SJCRH30 (cell line): ENCODE measurements at regions not wholly inside any gene's neighbourhood (a gene's known extent, or its start where the extent isn't known, plus 50 kb on each side); places are given as distances from the start of the nearest gene placed in this dataset.
A peak's percentile ranks its signal among the peaks of the same experiment; 100 is the strongest.
"Not testable (repeated sequence)": the region's sequence is repeated elsewhere in the genome, so short reads cannot be mapped to it uniquely, and the experiment has no call there.

Experiments used
- DNase-seq, 2 experiments: peaks; one replicate each; pipeline ENCODE4 v3.0.0-alpha.2; 2015 to 2020
- H3K27ac ChIP-seq: fragments of 250-450 bp; sonication (Bioruptor Pico); 2 replicates; pipeline ENCODE4 v1.5.1; 2020; ENCODE audit warnings: mild to moderate bottlenecking, moderate library complexity
- H3K27me3 ChIP-seq: fragments of 250-450 bp; sonication (Bioruptor Pico); 2 replicates; pipeline ENCODE4 v1.5.1; 2020; ENCODE audit warnings: mild to moderate bottlenecking, moderate library complexity
- H3K36me3 ChIP-seq: fragments of 250-450 bp; sonication (Bioruptor Pico); 2 replicates; pipeline ENCODE4 v1.5.1; 2020; ENCODE audit warnings: mild to moderate bottlenecking, moderate library complexity
- H3K4me1 ChIP-seq: fragments of 250-450 bp; sonication (Bioruptor Pico); 2 replicates; pipeline ENCODE4 v1.5.1; 2020; ENCODE audit warnings: mild to moderate bottlenecking, moderate library complexity
- H3K4me3 ChIP-seq: fragments of 250-450 bp; sonication (Bioruptor Pico); 2 replicates; pipeline ENCODE4 v1.5.1; 2020; ENCODE audit warnings: mild to moderate bottlenecking, moderate library complexity
- H3K9me3 ChIP-seq: fragments of 250-450 bp; sonication (Bioruptor Pico); replicated peaks from 2 replicates; pipeline ENCODE4 v1.5.1; 2020; ENCODE audit warnings: mild to moderate bottlenecking, moderate library complexity

DNA sequence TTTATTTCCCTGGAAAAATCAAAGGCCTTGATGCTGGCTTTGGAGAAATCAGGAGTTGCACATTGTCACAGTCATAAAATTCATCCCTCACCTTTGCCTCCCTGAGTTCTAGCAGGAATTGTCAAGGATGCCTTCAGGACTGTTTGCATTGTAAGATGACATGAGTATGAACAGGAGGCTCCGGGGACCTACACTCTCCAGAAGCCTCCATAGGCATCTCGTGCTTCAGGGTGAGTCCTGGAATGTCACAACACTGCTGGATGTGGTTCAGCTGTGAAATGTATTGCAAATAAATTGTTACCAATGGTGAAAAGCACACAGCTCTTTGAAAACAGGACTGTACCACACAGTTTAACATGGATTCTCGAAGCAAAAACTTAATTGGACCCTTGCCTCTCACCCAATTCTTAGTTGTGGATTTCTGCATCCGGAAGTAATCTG, 535.4 kb upstream of the C16orf82 start:
- H3K36me3 ChIP-seq, result no peaks in the 10 kb centered on the region
- H3K27me3 ChIP-seq, result no peaks in the 10 kb centered on the region
- H3K4me3 ChIP-seq, result no peak overlapping the region
- no peak overlapping the region for H3K27ac ChIP-seq
- no peak for DNase-seq
- no peaks in the 10 kb centered on the region for H3K4me1 ChIP-seq
- H3K9me3 ChIP-seq, result no peaks in the 10 kb centered on the region

DNA sequence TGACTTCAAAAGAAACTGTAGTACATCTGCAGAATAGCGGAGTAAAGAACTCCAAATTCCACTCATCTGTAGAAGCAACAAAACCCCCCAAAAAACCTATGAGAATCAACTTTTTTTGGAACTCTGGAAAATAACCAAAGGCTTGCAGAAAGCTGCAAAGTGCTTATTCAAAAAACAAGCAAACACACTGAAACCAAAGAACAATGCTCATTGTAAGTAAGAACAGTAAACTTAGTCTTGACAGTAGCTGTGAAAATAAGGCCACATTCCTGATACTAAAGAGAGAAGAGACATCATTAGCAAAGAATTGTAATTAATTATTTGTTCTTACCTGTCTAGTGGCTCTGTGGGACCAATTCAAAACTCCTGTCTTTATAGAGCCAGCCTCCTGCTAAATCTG, 534.3 kb upstream of the C16orf82 start:
- Histone ChIP-seq H3K4me3 (no peak overlapping the region), H3K36me3 (no peaks in the 10 kb centered on the region), H3K27ac (no peak overlapping the region), H3K4me1 (no peaks in the 10 kb centered on the region), H3K9me3 (no peaks in the 10 kb centered on the region), H3K27me3 (no peaks in the 10 kb centered on the region)
- DNase-seq, result no peak

DNA sequence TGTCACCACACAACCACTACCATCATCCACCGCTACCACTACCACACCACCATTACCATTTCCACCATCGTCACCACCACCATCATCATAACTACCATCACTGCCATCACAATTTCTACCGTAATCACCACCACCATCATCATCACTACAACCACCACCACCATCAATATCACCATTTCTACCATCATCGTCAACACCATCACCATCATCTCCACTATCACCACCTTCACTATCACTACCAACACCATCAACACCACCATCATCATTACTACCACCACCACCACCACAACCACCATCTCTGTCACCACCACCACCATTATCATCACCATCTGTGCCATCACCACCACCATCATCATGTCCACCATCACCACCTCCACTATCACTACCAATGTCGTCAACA, 524.5 kb upstream of the C16orf82 start:
- no peaks in the 10 kb centered on the region for H3K4me1 ChIP-seq
- H3K9me3 ChIP-seq, result no peaks in the 10 kb centered on the region
- no peaks in the 10 kb centered on the region for H3K27me3 ChIP-seq
- no peak for DNase-seq
- no peaks in the 10 kb centered on the region for H3K36me3 ChIP-seq
- H3K4me3 ChIP-seq, result no peak overlapping the region
- H3K27ac ChIP-seq, result no peak overlapping the region

DNA sequence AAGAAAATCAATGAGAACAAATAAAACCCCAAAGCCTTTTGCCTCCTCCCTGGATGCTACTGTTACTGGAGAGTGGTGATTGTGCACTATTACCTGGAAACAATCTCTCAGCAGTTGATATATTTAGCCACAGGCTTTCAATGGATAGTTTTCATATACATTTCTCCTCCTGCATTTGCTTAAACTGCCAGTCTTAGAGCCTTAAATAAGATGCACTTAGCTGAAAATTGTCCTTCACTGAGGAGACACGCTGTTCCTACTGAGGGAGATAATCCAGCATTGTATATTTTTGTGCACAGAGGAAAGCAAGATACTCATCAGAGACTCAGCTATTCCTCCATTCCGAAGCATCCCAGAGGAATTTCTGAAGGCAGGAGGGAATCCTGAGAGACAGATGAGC, 520.2 kb upstream of the C16orf82 start:
- no peaks in the 10 kb centered on the region for H3K9me3 ChIP-seq
- no peaks in the 10 kb centered on the region for H3K27me3 ChIP-seq
- no peaks in the 10 kb centered on the region for H3K4me1 ChIP-seq
- no peak overlapping the region for H3K4me3 ChIP-seq
- H3K27ac ChIP-seq, result no peak overlapping the region
- H3K36me3 ChIP-seq, result no peaks in the 10 kb centered on the region
- no peak for DNase-seq

DNA sequence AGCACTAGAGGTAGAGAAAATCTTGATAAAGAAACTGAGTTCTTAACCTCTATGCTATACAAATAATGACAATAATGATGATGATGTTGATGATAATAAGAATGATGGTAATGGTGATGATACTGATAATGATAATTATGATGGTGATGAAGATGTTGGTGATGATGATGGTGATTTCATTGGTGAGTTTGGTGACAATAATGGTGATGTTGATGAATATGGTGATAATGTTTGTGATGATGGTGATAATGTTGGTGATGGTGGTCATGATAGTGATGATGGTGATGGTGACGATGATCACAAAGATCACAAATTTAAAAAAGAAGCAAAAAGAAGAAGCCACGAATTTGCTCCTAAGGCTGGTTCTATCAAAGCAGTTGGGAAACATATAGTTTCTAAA, 519.0 kb upstream of the C16orf82 start:
- no peak for DNase-seq
- Histone ChIP-seq H3K27ac (no peak overlapping the region), H3K27me3 (no peaks in the 10 kb centered on the region), H3K4me3 (no peak overlapping the region), H3K36me3 (no peaks in the 10 kb centered on the region), H3K9me3 (no peaks in the 10 kb centered on the region), H3K4me1 (no peaks in the 10 kb centered on the region)

DNA sequence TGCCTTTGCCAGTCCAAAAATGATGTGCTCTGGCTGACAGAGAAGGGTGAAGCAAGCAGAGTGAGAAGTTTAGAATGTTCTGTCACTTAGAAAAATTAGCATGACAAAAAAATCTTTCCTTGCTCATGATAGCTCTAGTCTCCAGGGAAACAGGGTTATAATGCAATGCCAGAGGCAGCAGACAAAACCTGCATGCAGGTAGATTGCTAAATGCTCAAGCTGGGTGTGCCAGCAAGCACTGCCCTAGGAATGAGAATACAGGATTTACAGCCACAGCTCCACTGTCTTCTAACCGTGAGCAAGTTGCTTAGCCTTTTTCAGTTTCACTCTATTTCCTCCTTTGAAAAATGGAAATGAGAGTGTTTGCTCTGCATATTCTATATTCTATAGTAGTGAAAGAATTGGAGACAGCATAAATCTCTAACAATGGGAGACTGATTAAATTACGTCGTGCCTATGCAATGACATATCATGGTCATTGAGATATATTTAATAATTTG, 516.6 kb upstream of the C16orf82 start:
- H3K9me3 ChIP-seq, result no peaks in the 10 kb centered on the region
- no peaks in the 10 kb centered on the region for H3K4me1 ChIP-seq
- H3K27me3 ChIP-seq, result no peaks in the 10 kb centered on the region
- no peak overlapping the region for H3K27ac ChIP-seq
- DNase-seq, result no peak
- H3K36me3 ChIP-seq, result no peaks in the 10 kb centered on the region
- H3K4me3 ChIP-seq, result no peak overlapping the region

DNA sequence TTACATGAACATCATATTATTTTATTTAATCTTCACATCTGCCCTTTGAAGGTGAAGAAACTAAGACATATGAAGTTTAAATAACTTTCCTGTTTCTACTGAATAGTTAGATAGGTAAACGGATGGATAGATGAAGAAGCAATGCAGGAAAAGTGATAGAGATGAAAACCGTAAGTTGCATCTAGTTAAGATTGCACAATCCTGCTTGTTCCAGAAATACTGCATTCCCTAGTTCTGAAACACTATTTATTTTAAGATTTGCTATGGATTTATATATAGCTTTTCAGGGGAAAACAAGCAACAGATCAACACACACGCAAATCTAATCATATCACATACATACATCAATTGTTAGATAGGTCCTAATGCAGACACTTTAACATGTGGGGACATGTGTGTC, 512.7 kb upstream of the C16orf82 start:
- no peak overlapping the region for H3K27ac ChIP-seq
- H3K27me3 ChIP-seq, result no peaks in the 10 kb centered on the region
- no peak for DNase-seq

DNA sequence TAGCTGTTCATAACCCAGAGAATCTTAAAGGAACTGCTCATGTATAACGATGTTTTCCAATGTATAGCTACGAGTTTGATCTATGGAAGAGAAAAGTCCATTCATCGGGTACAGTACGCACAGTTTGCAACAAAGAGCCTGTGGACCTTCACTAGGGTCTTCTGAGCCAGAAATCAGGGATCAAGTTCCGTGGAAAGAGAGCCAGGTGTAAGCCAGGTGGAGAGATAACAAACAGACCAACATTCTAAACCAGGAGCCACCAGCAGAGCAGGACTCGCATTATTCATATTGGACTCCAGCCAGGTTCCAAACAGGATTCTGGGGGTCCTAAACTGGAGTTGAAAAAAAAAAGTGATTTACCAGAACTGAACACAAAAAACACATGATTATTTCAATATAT, 505.4 kb upstream of the C16orf82 start:
- Histone ChIP-seq H3K27ac (no peak overlapping the region), H3K4me3 (no peak overlapping the region), H3K36me3 (no peaks in the 10 kb centered on the region), H3K4me1 (no peaks in the 10 kb centered on the region), H3K9me3 (no peaks in the 10 kb centered on the region), H3K27me3 (no peaks in the 10 kb centered on the region)
- no peak for DNase-seq

More for the DNA sequence above, 512.7 kb upstream of the C16orf82 start:
- H3K9me3 ChIP-seq, result no peaks in the 10 kb centered on the region
- H3K36me3 ChIP-seq, result no peaks in the 10 kb centered on the region
- no peak overlapping the region for H3K4me3 ChIP-seq
- H3K4me1 ChIP-seq, result no peaks in the 10 kb centered on the region

DNA sequence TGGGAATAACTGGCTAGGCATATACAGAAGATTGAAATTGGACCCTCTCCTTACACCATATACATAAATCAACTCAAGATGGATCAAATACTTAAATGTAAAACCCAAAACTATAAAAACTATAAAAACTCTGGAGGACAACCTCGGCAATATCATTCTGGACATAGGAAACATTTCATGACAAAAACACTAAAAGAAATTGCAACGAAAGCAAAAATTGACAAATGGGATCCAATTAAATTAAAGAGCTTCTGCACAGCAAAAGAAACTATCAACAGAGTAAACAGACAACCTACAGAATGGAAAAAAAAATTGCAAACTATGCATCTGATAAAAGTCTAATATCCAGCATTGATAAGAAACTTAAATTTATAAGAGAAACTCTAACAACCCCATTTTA, 503.7 kb upstream of the C16orf82 start:
- H3K4me1 ChIP-seq, result no peaks in the 10 kb centered on the region
- no peaks in the 10 kb centered on the region for H3K9me3 ChIP-seq

DNA sequence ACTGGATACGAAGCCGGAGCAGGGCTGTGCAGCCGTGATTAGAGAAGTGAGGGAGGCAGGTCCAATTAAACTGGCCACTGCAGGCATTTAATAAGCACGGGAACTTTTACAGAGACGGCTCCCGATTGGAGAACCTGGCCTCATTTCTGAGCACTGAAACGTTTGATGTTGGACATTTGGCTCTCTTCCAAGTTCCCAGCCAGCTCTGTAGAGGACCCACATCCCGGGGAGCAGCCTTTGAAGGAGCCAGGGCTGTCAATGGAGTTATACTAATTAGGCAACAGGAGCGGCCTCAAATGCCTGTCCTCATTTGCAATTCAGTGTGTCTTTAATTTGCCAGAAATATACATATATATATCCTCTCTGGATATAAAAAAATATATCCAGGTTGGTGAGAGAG, 499.4 kb upstream of the C16orf82 start:
- no peak overlapping the region for H3K4me3 ChIP-seq
- H3K27me3 ChIP-seq, result no peaks in the 10 kb centered on the region
- DNase-seq, result no peak
- no peaks in the 10 kb centered on the region for H3K36me3 ChIP-seq
- H3K27ac ChIP-seq, result no peak overlapping the region
- no peaks in the 10 kb centered on the region for H3K9me3 ChIP-seq
- H3K4me1 ChIP-seq, result no peaks in the 10 kb centered on the region

More for the DNA sequence above, 503.7 kb upstream of the C16orf82 start:
- Histone ChIP-seq H3K36me3 (no peaks in the 10 kb centered on the region), H3K4me3 (no peak overlapping the region), H3K27me3 (no peaks in the 10 kb centered on the region), H3K27ac (no peak overlapping the region)
- DNase-seq, result no peak

DNA sequence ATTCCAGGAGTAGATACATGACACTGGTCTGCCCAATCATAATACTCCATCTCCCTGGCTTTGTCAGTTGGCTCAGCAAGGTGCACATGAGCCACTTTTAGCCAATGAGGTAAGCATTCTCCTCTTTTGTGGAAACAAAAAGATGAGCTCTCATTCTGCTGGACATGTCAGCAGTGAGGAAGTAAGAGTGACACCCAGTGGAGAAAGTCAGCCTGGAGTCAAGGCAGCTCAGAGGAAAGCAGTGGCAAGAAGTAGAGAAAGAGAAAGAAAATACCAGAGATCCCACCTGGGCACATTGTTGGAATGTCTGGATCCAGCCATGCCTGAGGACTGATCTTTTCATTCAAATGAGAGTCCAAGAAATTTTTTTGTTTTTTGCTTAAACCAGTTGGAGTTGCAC, 496.9 kb upstream of the C16orf82 start:
- H3K36me3 ChIP-seq, result no peaks in the 10 kb centered on the region
- H3K27ac ChIP-seq, result no peak overlapping the region
- no peak overlapping the region for H3K4me3 ChIP-seq
- H3K9me3 ChIP-seq, result no peaks in the 10 kb centered on the region
- no peaks in the 10 kb centered on the region for H3K27me3 ChIP-seq
- no peaks in the 10 kb centered on the region for H3K4me1 ChIP-seq
- DNase-seq, result peak in 1 of 2 experiments; percentile 17

DNA sequence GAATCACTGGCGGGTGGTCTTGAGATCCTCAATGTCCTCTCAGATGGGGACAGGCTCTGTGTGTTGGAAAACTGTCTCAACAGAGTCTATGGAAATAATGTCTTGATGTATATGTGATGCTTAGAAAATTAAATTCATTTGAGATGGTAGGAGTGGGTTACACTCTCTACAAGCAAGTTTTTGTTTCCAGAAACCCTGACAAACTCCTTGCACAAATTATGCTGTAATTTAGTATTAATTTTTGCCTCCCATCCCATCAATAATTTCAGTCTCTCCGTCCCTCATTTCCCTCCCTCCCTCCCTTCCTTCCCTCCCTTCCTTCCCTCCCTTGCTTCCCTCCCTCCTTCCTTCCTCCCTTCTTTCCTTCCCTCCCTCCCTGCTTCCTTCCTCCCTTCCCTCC, 488.0 kb upstream of the C16orf82 start:
- DNase-seq, result no peak
- H3K4me3 ChIP-seq, result no peak overlapping the region
- no peaks in the 10 kb centered on the region for H3K4me1 ChIP-seq
- H3K27ac ChIP-seq, result no peak overlapping the region
- H3K9me3 ChIP-seq, result no peaks in the 10 kb centered on the region
- H3K36me3 ChIP-seq, result no peaks in the 10 kb centered on the region
- H3K27me3 ChIP-seq, result no peaks in the 10 kb centered on the region

DNA sequence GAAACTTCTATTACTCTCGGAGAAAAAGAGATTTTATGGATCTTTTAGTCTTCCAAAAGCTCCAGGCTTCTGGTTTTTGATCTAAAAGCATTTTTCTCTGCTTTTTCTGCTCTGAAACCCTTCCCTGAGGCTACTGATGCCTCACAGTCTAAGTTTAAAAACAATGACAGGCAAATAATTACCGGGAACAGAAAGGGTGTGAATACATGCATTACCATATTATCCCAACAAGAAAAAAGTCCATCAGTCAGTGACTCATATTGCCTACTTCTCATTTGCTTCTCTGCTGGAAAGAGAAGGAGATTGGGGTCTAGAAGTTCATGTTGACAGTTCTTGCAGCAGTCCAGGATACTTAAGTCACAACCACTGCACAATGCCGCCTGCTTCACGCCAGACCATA, 482.9 kb upstream of the C16orf82 start:
- Histone ChIP-seq H3K36me3 (no peaks in the 10 kb centered on the region), H3K27ac (no peak overlapping the region), H3K4me3 (no peak overlapping the region), H3K9me3 (no peaks in the 10 kb centered on the region), H3K4me1 (no peaks in the 10 kb centered on the region), H3K27me3 (no peaks in the 10 kb centered on the region)
- no peak for DNase-seq

DNA sequence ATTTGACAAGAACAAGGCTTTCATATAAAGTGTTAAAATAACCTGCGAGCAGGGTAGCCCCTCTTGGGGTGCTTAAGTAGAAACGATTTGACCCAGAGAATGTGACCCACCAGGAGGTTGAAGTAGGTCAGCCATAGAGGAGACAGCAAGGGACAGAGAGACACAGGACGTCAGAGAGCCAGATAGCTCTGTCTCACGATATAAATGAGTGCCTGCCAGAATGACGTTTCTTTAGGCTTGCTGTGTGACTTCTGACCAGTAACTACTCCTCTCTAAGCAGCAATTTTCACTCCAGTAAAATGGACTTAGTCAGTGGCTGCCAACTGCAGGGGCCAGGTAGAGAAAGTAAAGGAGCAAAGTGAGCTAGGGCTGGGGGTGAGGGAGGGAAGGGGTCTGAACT, 473.0 kb upstream of the C16orf82 start:
- Histone ChIP-seq H3K36me3 (no peaks in the 10 kb centered on the region), H3K4me3 (no peak overlapping the region), H3K27ac (no peak overlapping the region), H3K9me3 (no peaks in the 10 kb centered on the region), H3K27me3 (no peaks in the 10 kb centered on the region), H3K4me1 (no peaks in the 10 kb centered on the region)
- DNase-seq, result no peak

DNA sequence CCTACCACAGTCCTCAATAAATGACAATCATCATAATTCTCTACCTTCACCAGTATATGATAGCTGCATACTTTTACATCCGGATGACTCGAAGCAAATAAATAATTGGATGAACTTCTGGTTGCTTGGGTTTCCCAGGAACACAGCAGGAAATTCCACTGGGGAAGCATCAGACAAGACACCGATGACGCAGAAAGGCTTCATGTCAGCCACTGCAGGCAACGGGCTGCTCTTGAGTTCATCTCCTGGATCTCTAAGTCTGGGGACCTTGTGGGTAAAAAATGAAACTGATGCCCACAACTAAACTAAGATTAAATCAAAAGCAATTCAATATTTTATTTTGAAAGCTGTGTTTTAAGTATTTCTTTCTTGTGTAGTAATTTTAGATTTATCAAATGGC, 472.1 kb upstream of the C16orf82 start:
- H3K9me3 ChIP-seq, result no peaks in the 10 kb centered on the region
- no peak for DNase-seq
- no peak overlapping the region for H3K4me3 ChIP-seq
- no peaks in the 10 kb centered on the region for H3K36me3 ChIP-seq
- H3K4me1 ChIP-seq, result no peaks in the 10 kb centered on the region
- no peak overlapping the region for H3K27ac ChIP-seq
- H3K27me3 ChIP-seq, result no peaks in the 10 kb centered on the region

DNA sequence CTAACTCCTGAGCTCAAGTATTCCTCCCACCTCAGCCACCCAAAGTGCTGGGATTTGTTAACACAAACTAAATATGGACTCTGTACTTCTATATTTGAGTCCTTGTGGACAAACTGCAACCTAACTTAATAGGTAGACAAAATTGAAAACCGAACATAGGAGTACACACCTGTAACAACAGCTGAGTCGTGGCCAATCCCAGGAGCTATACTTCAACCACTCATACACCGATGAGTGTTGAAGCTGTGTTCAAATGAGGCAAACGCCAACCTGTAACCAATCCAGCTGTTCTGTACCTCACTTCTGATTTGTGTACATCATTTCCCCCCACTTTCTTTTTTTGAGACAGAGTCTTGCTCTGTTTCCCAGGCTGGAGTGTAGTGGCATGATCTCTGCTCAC, 471.5 kb upstream of the C16orf82 start:
- H3K36me3 ChIP-seq, result no peaks in the 10 kb centered on the region
- H3K4me1 ChIP-seq, result no peaks in the 10 kb centered on the region
- no peaks in the 10 kb centered on the region for H3K27me3 ChIP-seq
- H3K27ac ChIP-seq, result no peak overlapping the region
- no peaks in the 10 kb centered on the region for H3K9me3 ChIP-seq
- DNase-seq, result no peak
- no peak overlapping the region for H3K4me3 ChIP-seq

DNA sequence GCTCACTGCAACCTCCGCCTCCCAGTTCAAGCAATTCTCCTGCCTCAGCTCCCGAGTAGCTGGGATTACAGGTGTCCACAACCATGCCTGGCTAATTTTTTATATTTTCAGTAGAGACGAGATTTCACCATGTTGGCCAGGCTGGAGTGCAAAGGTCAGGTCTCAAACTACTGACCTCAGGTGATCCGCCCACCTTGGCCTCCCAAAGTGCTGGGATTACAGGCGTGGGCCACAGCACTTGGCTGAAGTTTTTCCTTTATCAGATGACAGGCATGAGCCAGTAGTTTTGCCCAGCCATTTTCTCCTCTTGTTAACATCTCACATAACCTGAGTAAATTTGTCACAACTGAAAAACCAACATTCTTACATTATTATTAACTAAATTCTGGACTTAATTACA, 470.7 kb upstream of the C16orf82 start:
- not testable (repeated sequence) for H3K27me3 ChIP-seq, H3K27ac ChIP-seq, H3K4me1 ChIP-seq, DNase-seq, H3K36me3 ChIP-seq, H3K9me3 ChIP-seq, H3K4me3 ChIP-seq
